Prostate gland (tissue), 2 donors: ENCODE measurements at regions not wholly inside any gene's neighbourhood (a gene's known extent, or its start where the extent isn't known, plus 50 kb on each side); places are given as distances from the start of the nearest gene placed in this dataset.

ENCODE experiments used
- POLR2A ChIP-seq: fragments of 450-650 bp; IDR thresholded peaks from one replicate; pipeline ENCODE4 v1.6.1; 2016; ENCODE audit warnings: antibody characterized with exemption, mild to moderate bottlenecking
- TF ChIP-seq, protein P1 (sequence below), 4 experiments: fragments of 200-600 bp in 2 of 4; fragments of 450-650 bp in 2 of 4; sonication (generic) in 2 of 4; IDR thresholded peaks; 1 replicate in 3 of 4; 2 replicates in 1 of 4; pipeline ENCODE4 v1.5.1; 2016 to 2019; ENCODE audit warnings: antibody characterized with exemption in 4 of 4, mild to moderate bottlenecking in 2 of 4, moderate library complexity in 2 of 4

DNA sequence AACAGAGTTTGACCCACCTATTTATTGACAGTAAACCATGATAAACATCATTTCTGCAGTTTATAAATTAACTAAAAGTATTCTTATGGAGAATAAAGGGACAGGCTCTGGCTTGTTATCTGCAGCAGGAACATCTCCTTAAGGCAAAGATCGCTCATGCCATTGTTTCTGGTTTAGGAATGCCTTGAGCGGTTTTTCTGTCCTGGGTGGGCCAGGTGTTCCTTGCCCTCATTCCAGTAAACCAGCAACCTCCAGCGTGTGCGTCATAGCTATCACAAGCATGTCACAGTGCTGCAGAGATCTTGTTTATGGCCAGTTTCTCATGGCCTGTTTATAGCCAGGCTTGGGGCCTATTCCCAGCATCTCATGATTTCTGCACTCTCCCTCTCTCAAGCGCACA is 521.7 kb downstream of the HINT1 start:
- TF ChIP-seq, protein P1, sequence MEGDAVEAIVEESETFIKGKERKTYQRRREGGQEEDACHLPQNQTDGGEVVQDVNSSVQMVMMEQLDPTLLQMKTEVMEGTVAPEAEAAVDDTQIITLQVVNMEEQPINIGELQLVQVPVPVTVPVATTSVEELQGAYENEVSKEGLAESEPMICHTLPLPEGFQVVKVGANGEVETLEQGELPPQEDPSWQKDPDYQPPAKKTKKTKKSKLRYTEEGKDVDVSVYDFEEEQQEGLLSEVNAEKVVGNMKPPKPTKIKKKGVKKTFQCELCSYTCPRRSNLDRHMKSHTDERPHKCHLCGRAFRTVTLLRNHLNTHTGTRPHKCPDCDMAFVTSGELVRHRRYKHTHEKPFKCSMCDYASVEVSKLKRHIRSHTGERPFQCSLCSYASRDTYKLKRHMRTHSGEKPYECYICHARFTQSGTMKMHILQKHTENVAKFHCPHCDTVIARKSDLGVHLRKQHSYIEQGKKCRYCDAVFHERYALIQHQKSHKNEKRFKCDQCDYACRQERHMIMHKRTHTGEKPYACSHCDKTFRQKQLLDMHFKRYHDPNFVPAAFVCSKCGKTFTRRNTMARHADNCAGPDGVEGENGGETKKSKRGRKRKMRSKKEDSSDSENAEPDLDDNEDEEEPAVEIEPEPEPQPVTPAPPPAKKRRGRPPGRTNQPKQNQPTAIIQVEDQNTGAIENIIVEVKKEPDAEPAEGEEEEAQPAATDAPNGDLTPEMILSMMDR (IDR thresholded peaks at IDR 0.05), result no peak
- no peak for TF ChIP-seq POLR2A
